Right hindlimb (tissue), 1 donor: ENCODE measurements at regions not wholly inside any gene's neighbourhood (a gene's known extent, or its start where the extent isn't known, plus 50 kb on each side); places are given as distances from the start of the nearest gene placed in this dataset.

Experiments used
- DNase-seq: peaks from one replicate; pipeline ENCODE4 v3.0.0-alpha.2; 2018

- no peak for DNase-seq
Observed at GRCh38 chr7:46525876-46526275, 604.8 kb upstream of the IGFBP3 start.

- no peak for DNase-seq
Observed at GRCh38 chr7:46524350-46524749, 603.3 kb upstream of the IGFBP3 start.

GRCh38 chr7:46522354-46522906 lies 601.4 kb upstream of the IGFBP3 start:
- no peak for DNase-seq

GRCh38 chr7:46518713-46519112 lies 597.6 kb upstream of the IGFBP3 start:
- no peak for DNase-seq

GRCh38 chr7:46515844-46516590 lies 594.9 kb upstream of the IGFBP3 start:
- DNase-seq, result no peak

- DNase-seq, result no peak
Observed at GRCh38 chr7:46513447-46513848, 592.4 kb upstream of the IGFBP3 start.

GRCh38 chr7:46512891-46513413 lies 591.9 kb upstream of the IGFBP3 start:
- DNase-seq, result no peak

GRCh38 chr7:46511442-46512215 lies 590.6 kb upstream of the IGFBP3 start:
- DNase-seq, result no peak

GRCh38 chr7:46508583-46508982 lies 587.5 kb upstream of the IGFBP3 start:
- no peak for DNase-seq

GRCh38 chr7:46507560-46507959 lies 586.5 kb upstream of the IGFBP3 start:
- no peak for DNase-seq

GRCh38 chr7:46494441-46494840 lies 573.4 kb upstream of the IGFBP3 start:
- no peak for DNase-seq

GRCh38 chr7:46494028-46494427 lies 573.0 kb upstream of the IGFBP3 start:
- no peak for DNase-seq

- DNase-seq, result no peak
Observed at GRCh38 chr7:46493196-46493595, 572.1 kb upstream of the IGFBP3 start.

- no peak for DNase-seq
Observed at GRCh38 chr7:46492466-46492865, 571.4 kb upstream of the IGFBP3 start.

GRCh38 chr7:46490406-46490805 lies 569.3 kb upstream of the IGFBP3 start:
- DNase-seq, result no peak

- no peak for DNase-seq
Observed at GRCh38 chr7:46489106-46489505, 568.0 kb upstream of the IGFBP3 start.

GRCh38 chr7:46488607-46489006 lies 567.5 kb upstream of the IGFBP3 start:
- no peak for DNase-seq

GRCh38 chr7:46486256-46487206 lies 565.5 kb upstream of the IGFBP3 start:
- DNase-seq, result no peak

GRCh38 chr7:46485481-46486065 lies 564.5 kb upstream of the IGFBP3 start:
- no peak for DNase-seq

- no peak for DNase-seq
Observed at GRCh38 chr7:46484906-46485305, 563.8 kb upstream of the IGFBP3 start.

GRCh38 chr7:46480619-46481018 lies 559.5 kb upstream of the IGFBP3 start:
- no peak for DNase-seq

- no peak for DNase-seq
Observed at GRCh38 chr7:46479680-46480079, 558.6 kb upstream of the IGFBP3 start.
